ENCODE measurements at regions not wholly inside any gene's neighbourhood (a gene's known extent, or its start where the extent isn't known, plus 50 kb on each side); places are given as distances from the start of the nearest gene placed in this dataset.

DNA sequence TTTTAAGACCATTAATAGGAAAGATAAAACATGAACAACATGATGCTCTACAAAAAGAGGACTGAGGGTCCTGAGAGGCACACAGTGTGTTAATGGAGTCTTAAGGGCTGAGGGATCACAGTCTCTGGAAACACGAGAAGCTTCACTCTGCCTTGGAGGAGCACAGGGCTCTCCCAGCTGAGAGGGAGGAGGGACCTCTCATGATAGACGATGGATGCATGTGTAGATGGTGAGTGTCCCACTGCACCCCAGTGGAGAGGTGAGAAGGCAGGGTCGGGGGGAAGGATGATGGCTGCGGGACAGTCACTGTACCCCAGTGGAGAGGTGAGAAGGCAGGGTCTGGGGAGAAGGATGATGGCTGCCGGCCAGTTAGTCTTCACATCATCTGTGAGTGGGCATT, 613.4 kb downstream of the IRX1 start:
- no peak for TF ChIP-seq POLR2A (IDR thresholded peaks at IDR 0.05)
- TF ChIP-seq, protein P1, sequence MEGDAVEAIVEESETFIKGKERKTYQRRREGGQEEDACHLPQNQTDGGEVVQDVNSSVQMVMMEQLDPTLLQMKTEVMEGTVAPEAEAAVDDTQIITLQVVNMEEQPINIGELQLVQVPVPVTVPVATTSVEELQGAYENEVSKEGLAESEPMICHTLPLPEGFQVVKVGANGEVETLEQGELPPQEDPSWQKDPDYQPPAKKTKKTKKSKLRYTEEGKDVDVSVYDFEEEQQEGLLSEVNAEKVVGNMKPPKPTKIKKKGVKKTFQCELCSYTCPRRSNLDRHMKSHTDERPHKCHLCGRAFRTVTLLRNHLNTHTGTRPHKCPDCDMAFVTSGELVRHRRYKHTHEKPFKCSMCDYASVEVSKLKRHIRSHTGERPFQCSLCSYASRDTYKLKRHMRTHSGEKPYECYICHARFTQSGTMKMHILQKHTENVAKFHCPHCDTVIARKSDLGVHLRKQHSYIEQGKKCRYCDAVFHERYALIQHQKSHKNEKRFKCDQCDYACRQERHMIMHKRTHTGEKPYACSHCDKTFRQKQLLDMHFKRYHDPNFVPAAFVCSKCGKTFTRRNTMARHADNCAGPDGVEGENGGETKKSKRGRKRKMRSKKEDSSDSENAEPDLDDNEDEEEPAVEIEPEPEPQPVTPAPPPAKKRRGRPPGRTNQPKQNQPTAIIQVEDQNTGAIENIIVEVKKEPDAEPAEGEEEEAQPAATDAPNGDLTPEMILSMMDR (IDR thresholded peaks at IDR 0.05), result no peak
